ENCODE measurements at regions not wholly inside any gene's neighbourhood (a gene's known extent, or its start where the extent isn't known, plus 50 kb on each side); places are given as distances from the start of the nearest gene placed in this dataset.

- no peak for TF ChIP-seq ZNF592 (IDR thresholded peaks at IDR 0.05)
- no peak for TF ChIP-seq CBX8 (IDR thresholded peaks at IDR 0.05; ENCODE audit: borderline replicate concordance, extremely low read depth, low read depth, low read length, poor library complexity, severe bottlenecking)
- TF ChIP-seq ZNF589 (CRISPR knock-in tag; IDR thresholded peaks at IDR 0.05; ENCODE audit: low read depth): no peak
- no peak for TF ChIP-seq ZNF507 (tag; conservative IDR thresholded peaks at IDR 0.05)
- no peak for TF ChIP-seq CGGBP1 (CRISPR knock-in tag; IDR thresholded peaks at IDR 0.05)
- no peak for TF ChIP-seq SIN3A (IDR thresholded peaks at IDR 0.05; ENCODE audit: borderline replicate concordance in 2 of 2, control insufficient read depth in 1 of 2, low read depth in 2 of 2, low read length in 2 of 2)
- no peak for TF ChIP-seq ZNF146 (CRISPR knock-in tag; IDR thresholded peaks at IDR 0.05; ENCODE audit: unreplicated experiment)
- TF ChIP-seq USF1 (CRISPR knock-in tag; IDR thresholded peaks at IDR 0.05): no peak
- no peak for TF ChIP-seq CTCF (IDR thresholded peaks at IDR 0.05 in 2 of 3, conservative IDR thresholded peaks at IDR 0.05 in 1 of 3; ENCODE audit: insufficient read depth in 2 of 3, low read depth in 1 of 3, low read length in 3 of 3)
- TF ChIP-seq HDAC2 (IDR thresholded peaks at IDR 0.05): no peak
- TF ChIP-seq BRD9 (IDR thresholded peaks at IDR 0.05; ENCODE audit: low read depth, partially characterized antibody): no peak
- no peak for TF ChIP-seq ATF6 (CRISPR knock-in tag; IDR thresholded peaks at IDR 0.05)
- no peak for TF ChIP-seq HIVEP1 (CRISPR knock-in tag; IDR thresholded peaks at IDR 0.05)
- TF ChIP-seq ATF3 (IDR thresholded peaks at IDR 0.05): no peak
- no peak for TF ChIP-seq ATF3 (CRISPR knock-in tag; conservative IDR thresholded peaks at IDR 0.05)
Measured at GRCh38 chr9:96086936-96087571, 211.6 kb downstream of the ERCC6L2 start.
